Right ventricle myocardium inferior (tissue), 1 donor: ENCODE measurements at regions not wholly inside any gene's neighbourhood (a gene's known extent, or its start where the extent isn't known, plus 50 kb on each side); places are given as distances from the start of the nearest gene placed in this dataset.

Experiments
- ATAC-seq: fragments of 200-7000 bp; cut with Tn5 transposase; one replicate; pipeline ENCODE4 v1.9.1; 2020; ENCODE audit warnings: mild to moderate bottlenecking, moderate library complexity
- DNase-seq: peaks from one replicate; pipeline ENCODE4 v3.0.0; 2021; ENCODE audit errors: missing footprints
- intact Hi-C: fragments of 100-400 bp; cut with DNase I; formaldehyde crosslinking; loops from one replicate; pipeline ENCODE4 v1.11.0; 2022
- donor health status: DM: no; HTN: yes; CAD: no; lungs with severe emphysema.

DNA sequence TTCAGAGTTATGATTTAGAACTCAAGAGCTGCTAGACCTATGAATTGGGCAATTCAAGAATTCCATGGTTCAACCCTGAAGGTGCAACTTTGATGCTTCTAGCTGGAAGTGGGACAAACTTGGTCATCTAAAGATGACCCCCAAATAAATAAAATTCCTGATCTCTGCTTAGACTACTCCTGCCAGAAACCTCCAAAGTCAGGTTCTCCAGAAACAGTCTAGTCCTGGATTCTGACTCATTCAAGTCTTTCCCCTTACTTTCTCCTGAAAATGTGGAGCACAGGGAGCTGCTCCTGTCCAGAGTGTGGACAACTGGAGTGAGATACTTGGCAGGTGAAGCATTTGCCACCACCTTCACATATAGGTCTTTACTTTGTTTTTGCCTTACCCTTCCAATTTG is 557.7 kb upstream of the TNP1 start:
- ATAC-seq (no peak), DNase-seq (no peak)
- intact Hi-C loops: no loop called here

GRCh38 chr2:217415316-217415715 is 555.5 kb upstream of the TNP1 start:
- ATAC-seq: no peak
- intact Hi-C loops: no loop called here
- DNase-seq: no peak

DNA sequence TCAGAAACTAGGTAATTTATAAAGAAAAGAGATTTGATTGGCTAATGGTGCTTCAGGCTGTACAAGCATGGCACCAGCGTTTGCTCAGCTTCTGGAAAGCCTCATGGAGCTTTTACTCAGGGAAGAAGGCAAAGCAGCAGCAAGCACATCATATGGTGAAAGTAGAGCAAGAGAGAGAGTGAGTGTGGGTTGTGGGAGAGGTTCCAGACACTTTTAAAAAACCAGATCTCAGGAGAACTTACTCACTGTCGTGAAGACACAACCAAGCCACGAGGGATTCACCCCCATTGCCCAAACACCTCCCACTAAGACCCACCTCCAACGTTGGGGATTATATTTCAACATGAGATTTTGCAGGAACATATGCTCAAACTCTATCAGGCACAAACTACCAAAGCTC is 554.6 kb upstream of the TNP1 start:
- intact Hi-C loops: no loop called here
- DNase-seq (no peak), ATAC-seq (no peak)

DNA sequence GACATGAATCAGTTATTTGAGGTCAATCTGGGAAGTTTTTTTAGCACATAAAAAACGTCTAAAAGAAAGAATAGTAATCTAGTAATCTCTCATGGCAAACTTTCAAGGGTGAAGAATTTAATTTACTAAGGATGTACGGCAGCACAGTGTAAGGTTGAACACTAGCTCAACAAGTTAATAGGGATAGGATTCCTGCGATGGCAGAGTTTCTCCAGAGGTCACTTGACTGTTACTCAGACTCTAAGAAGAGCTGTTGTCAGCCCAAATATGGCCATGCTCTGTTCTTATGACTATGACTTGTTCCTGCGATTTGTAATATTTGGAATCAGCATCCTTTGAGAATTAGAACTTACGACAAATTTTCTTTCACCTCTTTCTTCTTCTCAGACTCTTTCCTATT is 553.3 kb upstream of the TNP1 start:
- peak; percentile 72 for ATAC-seq
- intact Hi-C loops: no loop called here
- DNase-seq: no peak

DNA sequence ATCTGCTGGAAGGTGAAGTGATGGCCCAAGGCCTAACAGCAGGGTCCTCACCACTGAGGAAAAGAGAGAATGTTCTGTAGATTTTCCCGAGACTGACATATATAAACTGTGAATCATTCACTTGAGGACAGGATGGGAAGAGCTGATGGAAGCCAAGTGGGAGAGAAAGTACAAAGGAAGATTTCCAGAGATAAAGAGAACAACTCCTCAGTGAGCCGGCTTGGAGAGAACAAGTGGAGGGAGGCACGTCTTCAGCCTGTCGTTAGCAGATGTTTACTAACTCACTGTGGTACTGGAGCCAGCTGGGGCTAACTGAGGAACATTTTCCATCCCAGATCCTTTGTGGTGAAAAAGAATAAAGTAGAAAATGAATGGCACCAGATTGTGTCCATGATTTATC is 552.9 kb upstream of the TNP1 start:
- no peak for DNase-seq
- intact Hi-C loops: no loop called here
- peak; percentile 88 for ATAC-seq

DNA sequence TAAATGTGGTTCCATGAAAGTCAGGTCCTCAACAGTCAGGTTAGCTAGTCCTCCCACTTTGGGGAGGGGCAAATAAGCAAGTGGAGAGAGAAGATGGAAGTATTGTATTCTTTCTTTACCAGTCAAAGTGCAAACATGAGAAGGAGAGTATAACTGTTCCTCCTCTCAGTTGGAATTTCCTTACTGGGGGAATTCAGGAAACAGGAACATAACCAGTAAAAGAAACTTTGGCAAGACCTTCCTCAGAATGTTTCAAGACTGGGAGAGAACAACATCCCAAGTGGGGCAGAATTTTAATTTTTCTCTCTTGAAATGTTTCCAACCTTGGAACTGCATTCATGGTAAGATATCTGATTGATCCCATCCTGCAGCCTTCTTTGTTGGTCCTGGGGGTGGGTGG is 552.4 kb upstream of the TNP1 start:
- ATAC-seq (peak; percentile 46), DNase-seq (no peak)
- intact Hi-C loops: no loop called here

DNA sequence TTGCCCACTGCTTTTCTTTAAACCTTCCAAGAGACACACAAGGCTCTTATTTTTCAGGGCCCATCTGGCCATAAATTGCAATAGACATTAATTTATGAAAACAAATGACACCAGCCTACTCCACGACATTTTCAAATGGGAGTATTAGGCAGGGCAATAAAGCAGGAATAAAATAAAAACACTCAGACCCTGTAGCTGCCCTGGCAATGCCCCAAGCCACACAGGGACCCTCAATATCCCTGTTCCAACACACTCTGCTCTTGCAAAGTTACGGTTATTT is 550.8 kb upstream of the TNP1 start:
- intact Hi-C loops: no loop called here
- ATAC-seq: no peak
- DNase-seq: no peak

GRCh38 chr2:217409949-217410680 is 550.3 kb upstream of the TNP1 start:
- ATAC-seq (no peak), DNase-seq (no peak)
- intact Hi-C loops: no loop called here

DNA sequence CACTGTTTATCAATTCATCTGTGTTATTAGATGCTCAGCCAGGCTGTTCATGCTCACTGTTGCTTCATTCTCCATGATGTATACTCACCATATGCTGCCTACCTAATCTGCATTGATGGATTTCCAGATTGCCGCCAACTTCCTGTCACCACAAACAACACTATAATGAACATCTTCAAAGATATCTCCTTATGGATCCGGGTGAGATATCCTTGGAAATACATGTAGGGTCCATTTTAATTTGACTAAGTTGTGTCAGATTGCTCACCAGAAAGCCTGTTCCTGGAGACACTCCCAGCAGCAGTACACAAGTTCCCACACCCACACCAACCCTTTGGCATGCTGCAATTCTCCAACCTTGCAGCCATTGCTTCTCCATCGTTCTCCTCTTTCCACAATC is 547.5 kb upstream of the TNP1 start:
- ATAC-seq: no peak
- no peak for DNase-seq
- intact Hi-C loops: no loop called here

DNA sequence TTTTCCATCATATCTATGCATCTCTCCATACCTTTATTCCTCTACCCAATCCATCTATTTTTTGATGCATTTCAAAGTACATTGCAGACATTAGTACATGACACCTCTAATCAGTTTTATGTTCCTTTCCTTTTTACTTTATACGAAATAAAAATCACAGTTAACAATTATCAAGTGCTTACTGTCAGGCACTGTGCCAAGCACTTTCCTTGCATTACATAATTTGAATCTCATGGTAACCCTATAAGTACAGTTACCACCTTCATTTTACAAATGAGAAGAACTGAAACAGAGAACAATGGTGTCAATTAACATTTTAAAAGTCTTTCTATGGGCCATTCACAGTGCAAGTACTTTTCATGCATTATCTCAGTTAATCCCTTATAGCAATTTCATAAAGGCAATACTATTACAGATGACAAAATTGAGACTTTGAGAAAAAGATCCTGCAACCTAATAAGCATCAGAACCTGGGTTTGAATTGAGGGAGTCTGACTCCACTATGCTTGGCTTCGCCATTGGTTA is 544.4 kb upstream of the TNP1 start:
- no peak for DNase-seq
- no peak for ATAC-seq
- intact Hi-C loops: no loop called here

DNA sequence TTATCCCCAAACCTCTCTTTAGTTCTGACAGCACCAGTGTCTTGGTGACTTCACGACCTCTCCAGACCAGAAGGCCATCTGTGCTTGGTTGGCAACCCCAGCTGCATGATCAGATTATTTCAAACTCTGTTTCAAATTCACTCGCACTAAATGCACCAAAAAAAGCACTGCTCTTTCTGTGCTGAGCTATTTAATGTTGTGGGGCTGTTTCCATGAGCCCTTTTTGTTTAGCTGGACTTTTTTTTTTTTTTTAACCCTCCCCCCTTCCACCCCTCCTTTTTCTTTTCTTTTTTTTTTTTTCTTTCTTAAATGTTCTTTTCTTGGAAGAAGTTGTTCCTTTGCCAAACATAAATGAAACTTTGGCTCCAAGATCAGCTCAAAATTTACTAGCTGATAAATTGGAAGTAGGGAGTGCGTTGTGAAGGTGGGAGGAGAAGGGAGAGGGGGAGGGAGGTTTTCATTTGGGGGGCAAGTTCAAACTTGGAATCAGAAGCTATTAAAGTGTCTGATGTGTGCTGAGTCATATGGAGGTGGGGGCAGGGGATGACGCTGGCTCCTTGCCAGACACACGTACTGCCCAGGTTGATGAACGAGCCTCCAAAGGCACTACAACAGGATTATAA is 543.0 kb upstream of the TNP1 start:
- DNase-seq: no peak
- intact Hi-C loops: no loop called here

DNA sequence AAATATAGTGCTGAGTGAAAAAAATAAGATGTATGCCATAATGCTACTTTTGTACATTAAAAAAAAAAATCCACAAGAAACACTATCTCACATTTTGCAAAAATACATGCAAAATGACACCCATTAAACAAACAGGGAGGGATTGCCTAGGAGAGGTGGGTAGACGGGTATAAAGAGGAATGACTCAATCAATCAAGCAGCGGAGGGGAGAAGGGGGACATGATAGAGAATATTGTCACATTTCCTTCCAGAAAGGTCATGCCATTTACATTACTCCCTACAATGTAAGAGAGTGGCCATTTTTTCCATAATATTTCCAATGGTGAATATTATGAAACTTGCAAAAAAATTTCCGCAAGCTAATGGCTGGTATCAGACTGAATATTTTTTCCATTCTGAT is 542.3 kb upstream of the TNP1 start:
- intact Hi-C loops: no loop called here
- ATAC-seq (no peak), DNase-seq (no peak)

More for the DNA sequence above, 543.0 kb upstream of the TNP1 start:
- peak; percentile 43 for ATAC-seq

GRCh38 chr2:217399291-217399690 is 539.4 kb upstream of the TNP1 start:
- intact Hi-C loops: no loop called here
- ATAC-seq (no peak), DNase-seq (no peak)

DNA sequence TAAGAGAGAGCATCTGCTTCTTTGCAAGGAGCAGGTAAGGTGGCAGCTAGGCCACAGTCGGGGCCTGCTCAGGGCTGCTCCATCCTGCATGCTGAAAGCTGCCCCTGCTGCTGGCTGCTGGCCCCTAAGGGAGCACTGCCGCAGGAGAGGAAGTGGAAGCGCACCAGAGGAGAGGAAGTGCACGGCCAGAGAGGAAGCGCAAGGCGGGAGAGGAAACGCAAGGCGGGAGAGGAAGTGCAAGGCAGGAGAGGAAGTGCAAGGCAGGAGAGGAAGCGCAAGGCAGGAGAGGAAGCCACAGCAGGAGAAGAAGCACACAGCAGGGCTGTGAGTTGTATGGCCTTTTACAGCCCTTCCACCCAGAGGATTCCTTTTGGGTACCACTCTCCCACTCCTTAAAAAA is 539.0 kb upstream of the TNP1 start:
- intact Hi-C loops: no loop called here
- ATAC-seq: peak; percentile 25
- no peak for DNase-seq

- no peak for DNase-seq
- intact Hi-C loops: no loop called here
- ATAC-seq: no peak
These were observed 538.2 kb upstream of the TNP1 start for GRCh38 chr2:217398101-217398500.

- no peak for DNase-seq
- no peak for ATAC-seq
- intact Hi-C loops: no loop called here
These were observed 536.7 kb upstream of the TNP1 start for GRCh38 chr2:217396586-217396985.

- intact Hi-C loops: no loop called here
- ATAC-seq (no peak), DNase-seq (no peak)
These were observed 536.3 kb upstream of the TNP1 start for GRCh38 chr2:217396165-217396564.

- intact Hi-C loops: loop anchor here (5.0 kb wide), 1 partner anchor 38 kb away; no protein-coding TSS in a partner anchor
- DNase-seq: no peak
- no peak for ATAC-seq
These were observed 534.9 kb upstream of the TNP1 start for GRCh38 chr2:217394510-217395351.

DNA sequence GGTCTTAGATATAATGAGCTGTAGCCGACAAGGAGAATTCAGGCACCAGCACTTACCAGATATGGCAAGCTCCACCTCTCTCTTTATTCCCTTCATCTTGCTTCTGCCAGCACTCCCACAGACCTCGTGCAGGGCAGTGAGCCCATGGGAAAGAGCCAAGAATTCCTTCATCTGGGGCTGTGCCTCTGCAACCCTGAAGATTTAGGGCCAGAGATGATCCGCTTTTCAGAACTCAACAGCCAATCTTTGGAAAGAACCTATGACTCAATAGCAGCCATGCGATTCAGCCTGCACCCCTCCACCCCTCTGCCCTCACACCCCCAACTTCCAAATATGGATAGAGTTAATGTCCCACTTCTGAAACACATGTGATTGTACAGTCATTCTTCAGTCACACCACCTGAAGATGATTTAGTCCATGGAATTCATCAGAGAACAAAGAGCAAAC is 533.7 kb upstream of the TNP1 start:
- intact Hi-C loops: loop anchor here (2.0 to 5.0 kb wide), 2 partner anchors 39 to 65 kb away; no protein-coding TSS in a partner anchor
- ATAC-seq (peak; percentile 95), DNase-seq (no peak)
